Uterus (tissue), 2 donors: ENCODE measurements at regions not wholly inside any gene's neighbourhood (a gene's known extent, or its start where the extent isn't known, plus 50 kb on each side); places are given as distances from the start of the nearest gene placed in this dataset.

Experiments used
- POLR2A ChIP-seq, 2 donors: fragments of 450-650 bp; IDR thresholded peaks; one replicate each; pipeline ENCODE4 v1.6.1; 2016; ENCODE audit warnings: antibody characterized with exemption in 2 of 2, mild to moderate bottlenecking in 1 of 2, moderate library complexity in 1 of 2
- TF ChIP-seq, protein P1 (sequence below), 4 experiments: fragments of 200-600 bp in 2 of 4; fragments of 450-650 bp in 2 of 4; sonication (generic) in 2 of 4; IDR thresholded peaks; one replicate each; pipeline ENCODE4 v1.5.1; 2016 to 2019; ENCODE audit warnings: antibody characterized with exemption in 4 of 4, mild to moderate bottlenecking in 2 of 4, moderate library complexity in 1 of 4

- no peak for TF ChIP-seq POLR2A (IDR thresholded peaks at IDR 0.05)
- TF ChIP-seq, protein P1, sequence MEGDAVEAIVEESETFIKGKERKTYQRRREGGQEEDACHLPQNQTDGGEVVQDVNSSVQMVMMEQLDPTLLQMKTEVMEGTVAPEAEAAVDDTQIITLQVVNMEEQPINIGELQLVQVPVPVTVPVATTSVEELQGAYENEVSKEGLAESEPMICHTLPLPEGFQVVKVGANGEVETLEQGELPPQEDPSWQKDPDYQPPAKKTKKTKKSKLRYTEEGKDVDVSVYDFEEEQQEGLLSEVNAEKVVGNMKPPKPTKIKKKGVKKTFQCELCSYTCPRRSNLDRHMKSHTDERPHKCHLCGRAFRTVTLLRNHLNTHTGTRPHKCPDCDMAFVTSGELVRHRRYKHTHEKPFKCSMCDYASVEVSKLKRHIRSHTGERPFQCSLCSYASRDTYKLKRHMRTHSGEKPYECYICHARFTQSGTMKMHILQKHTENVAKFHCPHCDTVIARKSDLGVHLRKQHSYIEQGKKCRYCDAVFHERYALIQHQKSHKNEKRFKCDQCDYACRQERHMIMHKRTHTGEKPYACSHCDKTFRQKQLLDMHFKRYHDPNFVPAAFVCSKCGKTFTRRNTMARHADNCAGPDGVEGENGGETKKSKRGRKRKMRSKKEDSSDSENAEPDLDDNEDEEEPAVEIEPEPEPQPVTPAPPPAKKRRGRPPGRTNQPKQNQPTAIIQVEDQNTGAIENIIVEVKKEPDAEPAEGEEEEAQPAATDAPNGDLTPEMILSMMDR (IDR thresholded peaks at IDR 0.05): no peak
Measured at GRCh38 chr3:75938921-75939320, 153.6 kb upstream of the ZNF717 start.
